Ovary (tissue), 7 donors: ENCODE measurements at regions not wholly inside any gene's neighbourhood (a gene's known extent, or its start where the extent isn't known, plus 50 kb on each side); places are given as distances from the start of the nearest gene placed in this dataset.
"Not testable (repeated sequence)": the region's sequence is repeated elsewhere in the genome, so short reads cannot be mapped to it uniquely, and the experiment has no call there.

Experiments
- DNase-seq, 5 donors: peaks; one replicate each; pipeline ENCODE4 v3.0.0-alpha.2; 2019 to 2020
- H3K27ac ChIP-seq, 2 donors: fragments of 200-600 bp; one replicate each; pipeline versions ENCODE4 v1.5.1 to v1.8.0; 2019 to 2022
- H3K27me3 ChIP-seq: fragments of 200-600 bp; one replicate; pipeline ENCODE4 v1.8.0; 2022
- H3K36me3 ChIP-seq: fragments of 200-600 bp; sonication (generic); one replicate; pipeline ENCODE4 v1.5.1; 2019
- H3K4me1 ChIP-seq: one replicate; pipeline ENCODE4 v1.8.1; 2013; ENCODE audit warnings: mild to moderate bottlenecking, moderate library complexity; ENCODE audit not compliant: insufficient read depth
- H3K4me3 ChIP-seq: fragments of 200-600 bp; sonication (generic); one replicate; pipeline ENCODE4 v1.5.1; 2017
- H3K9me3 ChIP-seq, 2 donors: fragments of 200-600 bp in 1 of 2; sonication (generic) in 1 of 2; one replicate each; pipeline versions ENCODE4 v1.5.1 to v1.8.1; 2013 to 2019; ENCODE audit warnings: mild to moderate bottlenecking in 1 of 2, moderate library complexity in 1 of 2
- CTCF ChIP-seq, 3 donors: fragments of 450-650 bp in 2 of 3; fragments of 200-600 bp in 1 of 3; IDR thresholded peaks; one replicate each; pipeline versions ENCODE4 v1.5.1 to v1.8.0; 2016 to 2022; ENCODE audit warnings: antibody characterized with exemption in 3 of 3, mild to moderate bottlenecking in 1 of 3
- EP300 ChIP-seq: sonication (generic); formaldehyde crosslinking; IDR thresholded peaks from one replicate; pipeline ENCODE4 v1.6.1; 2017; ENCODE audit warnings: antibody characterized with exemption
- POLR2A ChIP-seq: fragments of 450-650 bp; IDR thresholded peaks from one replicate; pipeline ENCODE4 v1.6.1; 2017; ENCODE audit warnings: antibody characterized with exemption, mild to moderate bottlenecking, moderate library complexity
- WGBS, 3 donors: extraction: QIAGEN DNeasy Blood & Tissue Kit in 1 of 3; methylation state at CpG; one replicate each; pipeline versions ENCODE4 v1.1.5 to v1.1.7; 2013 to 2017; 5-methylcytosine and 5-hydroxymethylcytosine counted together
- intact Hi-C, 4 donors: fragments of 100-400 bp; cut with DNase I; formaldehyde crosslinking; loops; one replicate each; pipeline versions ENCODE4 v1.11.0 to v1.15.1; 2022 to 2023
- donor health status: DM: no; HTN: no; CAD: no; lungs with moderate emphysema.
- donor health status: DM: no; HTN: no; CAD: no.
- donor health status: Bipolar disorder and iron deficiency.
- donor health status: DM: no; HTN: no; CAD: no.
- donor health status: DM: yes; HTN: yes; CAD: no.

- Histone ChIP-seq H3K27me3 (no peaks in the 10 kb centered on the region), H3K4me3 (no peak overlapping the region), H3K9me3 (no peaks in the 10 kb centered on the region), H3K4me1 (no peaks in the 10 kb centered on the region), H3K27ac (no peak overlapping the region), H3K36me3 (no peaks in the 10 kb centered on the region)
- TF ChIP-seq EP300 (no peak), CTCF (IDR thresholded peaks at IDR 0.05) (no peak)
- intact Hi-C loops, result no loop called here
- no peak for DNase-seq
These were observed 67.5 kb upstream of the NRN1 start for GRCh38 chr6:6074190-6074589.

GRCh38 chr6:6068157-6068556 lies 61.4 kb upstream of the NRN1 start:
- H3K9me3 ChIP-seq, DNase-seq, H3K27ac ChIP-seq, H3K4me1 ChIP-seq, intact Hi-C loops, H3K36me3 ChIP-seq, H3K4me3 ChIP-seq, H3K27me3 ChIP-seq: not testable (repeated sequence)
- WGBS, 3 donors, result 86 to 91% (median 89%) methylated on average over 5 of the region's 5 CpGs

GRCh38 chr6:6058054-6058444 lies 51.3 kb upstream of the NRN1 start:
- Histone ChIP-seq H3K27ac (no peak overlapping the region), H3K9me3 (no peaks in the 10 kb centered on the region), H3K4me1 (no peaks in the 10 kb centered on the region), H3K27me3 (no peaks in the 10 kb centered on the region), H3K36me3 (no peaks in the 10 kb centered on the region), H3K4me3 (no peak overlapping the region)
- WGBS, 3 donors, result 72 to 87% (median 77%) methylated on average over 25 of the region's 25 CpGs
- intact Hi-C loops, result loop anchor here in 1 of 4 donors (10.0 kb wide), 1 partner anchor 487 kb away; no protein-coding TSS in a partner anchor
- TF ChIP-seq POLR2A, result no peak
- no peak for TF ChIP-seq CTCF (IDR thresholded peaks at IDR 0.05)
- no peak for TF ChIP-seq EP300
- DNase-seq, result no peak

- no peak overlapping the region for H3K27ac ChIP-seq
- intact Hi-C loops, result loop anchor here in 1 of 4 donors (10.0 kb wide), 1 partner anchor 487 kb away; no protein-coding TSS in a partner anchor
- TF ChIP-seq POLR2A (no peak), CTCF (IDR thresholded peaks at IDR 0.05) (no peak), EP300 (no peak)
- no peak overlapping the region for H3K4me3 ChIP-seq
- 61 to 64% (median 61%) methylated on average over 9 of the region's 9 CpGs for WGBS, 3 donors
- H3K4me1 ChIP-seq, result no peaks in the 10 kb centered on the region
- H3K9me3 ChIP-seq, result no peaks in the 10 kb centered on the region
- H3K36me3 ChIP-seq, result no peaks in the 10 kb centered on the region
- DNase-seq, result no peak
- H3K27me3 ChIP-seq, result no peaks in the 10 kb centered on the region
These were observed 50.8 kb upstream of the NRN1 start for GRCh38 chr6:6057442-6058053.
